IPS DF 19.7 (cell line): ENCODE measurements at regions not wholly inside any gene's neighbourhood (a gene's known extent, or its start where the extent isn't known, plus 50 kb on each side); places are given as distances from the start of the nearest gene placed in this dataset.
"Not testable (repeated sequence)": the region's sequence is repeated elsewhere in the genome, so short reads cannot be mapped to it uniquely, and the experiment has no call there.

Experiments used
- DNase-seq: peaks from one replicate; pipeline ENCODE4 v3.0.0-alpha.2; 2013; ENCODE audit warnings: low read depth, low spot score

DNA sequence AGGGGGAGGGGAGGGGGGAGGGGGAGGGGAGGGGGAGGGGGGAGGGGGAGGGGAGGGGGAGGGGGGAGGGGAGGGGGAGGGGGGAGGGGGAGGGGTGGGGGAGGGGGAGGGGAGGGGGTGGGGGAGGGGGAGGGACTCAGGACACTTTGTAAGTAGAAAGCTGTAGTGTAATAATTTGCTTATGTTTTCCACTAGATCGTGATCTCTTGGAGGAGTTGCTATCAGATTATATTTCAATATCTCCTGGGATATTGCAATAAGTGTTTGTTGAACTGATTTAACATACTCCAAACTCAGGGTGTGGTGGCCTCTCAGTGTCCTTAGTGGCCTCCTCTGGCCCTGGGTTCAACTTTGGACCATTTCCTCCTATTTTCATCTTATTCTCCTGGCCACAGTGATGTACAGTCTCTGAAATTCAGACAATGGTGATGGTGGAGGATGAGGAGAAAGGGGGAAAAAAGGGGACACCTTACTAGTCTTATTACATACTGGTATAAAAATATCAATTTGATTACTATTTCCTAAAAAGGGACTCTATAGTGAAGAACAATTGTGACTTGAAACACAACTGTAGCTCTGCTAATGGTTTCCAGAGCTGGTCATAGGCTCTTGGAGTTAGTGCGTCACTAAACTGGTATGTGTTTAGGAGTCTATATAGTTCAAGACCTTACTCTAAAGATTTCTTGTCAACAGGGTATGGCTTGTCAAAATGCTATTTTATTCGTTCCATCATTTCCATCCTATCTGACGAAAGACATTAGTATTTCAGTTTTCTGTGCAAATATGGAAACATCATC lies 89.6 kb downstream of the DDX1 start:
- no peak for DNase-seq

DNA sequence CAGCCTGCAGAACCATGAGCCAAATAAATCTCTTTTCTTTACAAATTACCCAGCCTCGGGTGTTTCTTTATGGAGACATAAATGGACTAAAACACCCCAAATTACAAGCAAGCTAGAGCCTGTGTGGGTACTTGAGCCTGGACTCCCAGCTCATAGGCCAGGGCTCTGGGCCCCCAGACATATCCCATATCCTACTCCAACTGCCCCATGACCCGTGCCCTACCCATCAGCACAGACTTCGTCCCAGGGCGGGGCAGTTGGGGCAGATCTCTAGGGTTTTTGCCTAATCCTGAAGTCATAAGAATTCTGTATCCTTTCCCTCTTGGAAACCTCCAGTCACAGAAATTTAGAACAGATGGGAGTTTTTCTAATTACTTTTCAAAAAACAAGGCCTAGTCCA lies 90.7 kb downstream of the DDX1 start:
- DNase-seq = no peak

- no peak for DNase-seq
Observed at GRCh38 chr2:15684161-15685039, 92.7 kb downstream of the DDX1 start.

DNA sequence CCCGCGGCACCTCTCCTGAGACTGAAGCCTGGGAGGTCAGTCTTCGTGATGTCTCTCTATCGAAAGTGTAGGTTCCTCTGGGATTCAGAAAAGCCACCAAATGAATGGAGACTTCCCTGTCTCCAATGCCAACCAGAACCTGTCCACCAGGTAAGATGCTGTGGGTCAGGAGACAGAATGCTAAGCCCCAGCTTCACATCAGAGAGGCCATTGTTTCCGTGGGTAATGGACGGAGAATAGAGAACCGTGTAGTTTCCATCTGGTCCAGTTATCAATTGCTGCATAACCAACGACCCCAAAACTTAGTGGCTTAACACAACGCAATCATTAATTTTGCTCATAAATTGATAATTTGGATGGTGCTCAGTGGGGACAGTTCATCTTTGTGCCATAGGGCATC lies 93.5 kb downstream of the DDX1 start:
- DNase-seq = no peak

DNA sequence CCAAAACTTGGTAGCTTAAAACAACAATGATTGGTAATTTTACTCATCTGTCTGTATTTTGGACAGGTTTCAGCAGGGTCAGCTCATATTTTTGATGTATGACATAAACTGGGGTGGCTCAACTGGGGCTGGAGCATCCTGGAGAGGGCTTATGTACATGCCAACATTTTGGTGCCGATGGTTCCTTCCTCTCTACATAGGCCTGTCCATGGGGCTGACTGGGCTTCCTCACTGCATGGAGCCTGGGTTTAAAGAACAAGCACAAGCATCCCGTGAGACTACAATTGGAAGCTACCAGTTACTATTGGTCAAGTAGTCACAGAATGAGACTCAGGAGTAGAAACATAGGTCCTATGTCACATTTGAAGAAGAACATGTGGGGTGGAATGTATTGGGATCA lies 95.0 kb downstream of the DDX1 start:
- DNase-seq = no peak

DNA sequence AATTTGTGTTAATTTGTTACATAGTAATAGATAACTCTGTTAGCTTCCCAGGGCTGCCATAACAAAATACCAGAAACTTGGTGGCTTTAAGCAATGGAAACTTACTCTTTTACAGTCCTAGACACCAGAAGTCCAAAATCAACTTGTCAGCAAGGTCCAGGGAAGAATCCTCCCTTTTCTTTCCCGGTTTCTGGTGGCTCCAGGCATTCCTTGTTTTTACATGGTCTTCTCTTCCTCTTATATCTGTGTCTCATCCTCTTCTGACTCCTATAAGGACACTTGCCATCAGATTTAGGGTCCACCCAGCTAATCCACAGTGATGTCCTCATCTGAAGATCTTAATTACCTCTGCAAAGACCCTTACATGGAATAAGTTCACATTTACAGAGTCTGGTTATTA lies 95.6 kb downstream of the DDX1 start:
- no peak for DNase-seq

- DNase-seq = no peak
Observed at GRCh38 chr2:15687720-15688119, 96.1 kb downstream of the DDX1 start.

DNA sequence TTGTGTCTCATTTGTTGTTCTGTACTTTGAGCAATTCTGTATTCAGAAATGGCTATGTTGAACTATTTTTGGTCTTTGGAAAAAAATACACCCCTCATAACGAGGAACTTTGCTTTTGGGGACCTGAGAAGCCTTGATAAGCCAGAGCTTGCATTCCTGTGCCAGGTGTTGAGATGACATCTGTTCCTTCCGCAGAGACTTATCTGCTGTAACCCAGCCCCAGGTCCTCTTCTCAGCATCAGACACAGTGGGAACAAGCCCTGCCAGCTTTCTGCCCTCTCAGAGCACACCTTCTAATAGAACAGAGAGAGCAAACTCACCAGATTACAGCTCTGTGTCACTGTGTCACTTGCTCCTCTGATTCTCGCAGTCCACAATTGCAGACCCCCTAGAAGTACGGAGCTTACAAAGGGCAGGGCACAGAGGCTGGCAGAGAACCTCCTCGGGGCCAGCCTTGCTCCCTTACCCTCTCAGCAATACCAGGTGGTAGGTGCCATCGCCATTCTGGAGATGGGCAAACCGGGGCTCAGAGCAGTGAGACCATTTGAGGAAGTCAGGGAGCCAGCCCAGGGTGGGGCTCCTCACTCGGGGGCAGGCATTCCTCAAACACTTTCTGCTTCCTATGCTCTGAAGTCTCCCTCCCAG lies 97.4 kb downstream of the DDX1 start:
- DNase-seq = no peak

- no peak for DNase-seq
Observed at GRCh38 chr2:15689654-15690053, 98.0 kb downstream of the DDX1 start.

- DNase-seq = no peak
Observed at GRCh38 chr2:15691586-15692310, 100.1 kb downstream of the DDX1 start.

GRCh38 chr2:15692551-15693377 lies 101.1 kb downstream of the DDX1 start:
- DNase-seq = no peak

GRCh38 chr2:15693382-15693781 lies 101.7 kb downstream of the DDX1 start:
- DNase-seq = no peak

GRCh38 chr2:15693926-15694588 lies 102.4 kb downstream of the DDX1 start:
- no peak for DNase-seq

- DNase-seq = no peak
Observed at GRCh38 chr2:15694589-15694986, 102.9 kb downstream of the DDX1 start.

DNA sequence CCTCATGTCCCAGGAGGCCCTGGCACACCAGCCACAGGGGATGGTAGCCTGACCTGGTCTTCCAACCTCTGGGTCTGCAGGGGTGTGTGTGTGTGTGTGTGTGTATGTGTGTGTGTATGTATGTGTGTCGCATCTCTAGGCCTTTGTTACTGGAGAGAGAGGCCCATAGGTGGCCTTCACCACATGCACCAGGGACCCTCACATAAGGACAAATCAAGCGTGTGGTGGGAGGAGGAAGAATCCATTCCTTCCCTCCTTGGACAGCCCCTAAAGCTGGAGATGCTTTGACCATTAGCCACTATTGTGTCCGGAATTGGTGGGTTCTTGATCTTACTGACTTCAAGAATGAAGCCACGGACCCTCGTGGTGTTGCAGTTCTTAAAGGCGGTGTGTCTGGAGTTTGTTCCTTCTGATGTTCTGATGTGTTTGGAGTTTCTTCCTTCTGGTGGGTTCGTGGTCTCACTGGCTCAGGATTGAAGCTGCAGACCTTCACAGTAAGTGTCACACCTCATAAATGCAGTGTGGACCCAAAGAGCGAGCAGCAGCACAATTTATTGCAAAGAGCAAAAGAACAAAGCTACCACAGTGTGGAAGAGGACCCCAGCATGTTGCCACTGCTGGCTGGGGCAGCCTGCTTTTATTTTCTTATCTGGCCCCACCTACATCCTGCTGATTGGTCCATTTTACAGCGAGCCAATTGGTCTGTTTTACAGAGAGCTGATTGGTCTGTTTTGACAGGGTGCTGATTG lies 104.1 kb downstream of the DDX1 start:
- no peak for DNase-seq

DNA sequence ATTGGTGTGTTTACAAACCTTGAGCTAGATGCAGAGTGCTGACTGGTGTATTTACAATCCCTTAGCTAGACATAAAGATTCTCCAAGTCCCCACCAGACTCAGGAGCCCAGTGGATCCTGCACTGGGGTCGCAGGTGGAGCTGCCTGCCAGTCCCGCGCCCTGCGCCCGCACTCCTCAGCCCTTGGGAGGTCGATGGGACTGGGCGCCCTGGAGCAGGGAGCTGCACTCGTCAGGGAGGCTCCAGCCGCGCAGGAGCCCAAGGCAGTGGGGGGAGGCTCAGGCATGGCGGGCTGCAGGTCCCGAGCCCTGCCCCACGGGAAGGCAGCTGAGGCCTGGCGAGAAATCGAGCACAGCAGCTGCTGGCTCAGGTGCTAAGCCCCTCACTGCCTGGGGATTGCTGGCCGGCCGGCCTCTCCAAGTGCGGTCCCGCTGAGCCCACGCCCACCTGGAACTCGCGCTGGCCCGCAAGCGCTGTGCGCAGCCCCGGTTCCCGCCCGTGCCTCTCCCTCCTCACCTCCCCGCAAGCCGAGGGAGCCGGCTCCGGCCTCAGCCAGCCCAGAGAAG lies 105.0 kb downstream of the DDX1 start:
- not testable (repeated sequence) for DNase-seq

DNA sequence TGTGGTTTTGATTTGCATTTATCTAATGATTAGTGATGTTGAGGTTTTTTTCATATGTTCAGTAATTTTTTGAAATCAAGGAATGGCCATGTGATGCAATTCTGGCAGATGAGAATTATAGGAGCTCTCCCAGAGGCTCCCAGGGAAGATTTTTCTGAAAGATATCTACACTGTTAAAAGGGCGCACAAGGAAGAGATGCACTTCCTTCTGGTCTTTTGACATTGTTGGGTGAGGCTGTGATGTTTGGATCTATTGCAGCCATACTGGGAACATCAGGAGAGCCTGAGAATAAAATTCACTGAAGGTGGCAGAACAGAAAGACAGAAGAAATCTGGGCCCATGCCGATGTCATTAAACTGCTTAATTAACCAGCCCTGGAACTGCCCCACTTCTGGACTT lies 108.5 kb downstream of the DDX1 start:
- no peak for DNase-seq

GRCh38 chr2:15700599-15701340 lies 109.1 kb downstream of the DDX1 start:
- no peak for DNase-seq
